Kidney (tissue), 13 donors: ENCODE measurements at regions not wholly inside any gene's neighbourhood (a gene's known extent, or its start where the extent isn't known, plus 50 kb on each side); places are given as distances from the start of the nearest gene placed in this dataset.

Source experiments
- DNase-seq, 5 donors: peaks; one replicate each; pipeline ENCODE4 v3.0.0-alpha.2; 2013 to 2020
- FAIRE-seq: peaks from 2 replicates; lab custom pipeline; 2012; peaks lifted over from hg19 to GRCh38; lab: Jason Lieb, UNC
- H3K27ac ChIP-seq, 2 donors: one replicate each; pipeline ENCODE4 v1.7.0; 2013; ENCODE audit warnings: low read depth in 2 of 2, low read length in 2 of 2, inconsistent platforms in 1 of 2
- H3K27me3 ChIP-seq: one replicate; pipeline ENCODE4 v1.7.1; 2013; ENCODE audit warnings: low read length, inconsistent platforms; ENCODE audit not compliant: control insufficient read depth, insufficient read depth
- H3K36me3 ChIP-seq, 3 donors: one replicate each; pipeline versions ENCODE4 v1.7.0 to v1.7.1; 2013; ENCODE audit warnings: low read length in 3 of 3, control low read depth in 1 of 3, inconsistent platforms in 1 of 3; ENCODE audit not compliant: insufficient read depth in 3 of 3, control insufficient read depth in 2 of 3
- H3K4me1 ChIP-seq, 3 donors: one replicate each; pipeline versions ENCODE4 v1.7.0 to v1.7.1; 2013; ENCODE audit warnings: low read length in 3 of 3, inconsistent platforms in 1 of 3, low read depth in 1 of 3; ENCODE audit not compliant: control insufficient read depth in 2 of 3, insufficient read depth in 2 of 3
- H3K4me3 ChIP-seq, 3 donors: one replicate each; pipeline versions ENCODE4 v1.7.0 to v1.8.1; 2013; ENCODE audit warnings: low read length in 3 of 3, control low read depth in 1 of 3, inconsistent platforms in 1 of 3
- H3K9ac ChIP-seq, 3 donors: one replicate each; pipeline versions ENCODE4 v1.7.0 to v1.7.1; 2013; ENCODE audit warnings: low read length in 3 of 3, control low read depth in 1 of 3, inconsistent platforms in 1 of 3
- H3K9me3 ChIP-seq, 3 donors: one replicate each; pipeline versions ENCODE4 v1.7.0 to v1.7.1; 2013; ENCODE audit warnings: low read length in 3 of 3, control low read depth in 1 of 3, inconsistent platforms in 1 of 3; ENCODE audit not compliant: control insufficient read depth in 2 of 3, insufficient read depth in 1 of 3
- CTCF ChIP-seq: IDR thresholded peaks from 3 replicates; pipeline ENCODE4 v1.5.1; 2012; ENCODE audit warnings: mild to moderate bottlenecking, moderate library complexity, borderline replicate concordance; ENCODE audit not compliant: insufficient read depth; ENCODE audit errors: extremely low read depth
- intact Hi-C: fragments of 100-400 bp; cut with DNase I; formaldehyde crosslinking; loops from one replicate; pipeline ENCODE4 v1.11.1; 2022
- donor health status: control.
- donor health status: control.
- donor health status: control.
- donor health status: control.
- donor health status: control.
- donor health status: DM: yes; HTN: yes; CAD: no.
- donor health status: Normal renal cell carcinoma (clear cell type).

GRCh38 chrX:27380163-27380845 lies 82.8 kb downstream of the PPP4R3C start:
- Histone ChIP-seq H3K9ac (no peak overlapping the region), H3K27ac (no peak overlapping the region), H3K4me3 (no peak overlapping the region), H3K27me3 (no peaks in the 10 kb centered on the region), H3K4me1 (no peaks in the 10 kb centered on the region), H3K9me3 (no peaks in the 10 kb centered on the region), H3K36me3 (no peaks in the 10 kb centered on the region)
- DNase-seq (no peak), FAIRE-seq (no peak)
- intact Hi-C loops: no loop called here
- no peak for TF ChIP-seq CTCF

GRCh38 chrX:27354021-27354420 lies 109.1 kb downstream of the PPP4R3C start:
- DNase-seq (no peak), FAIRE-seq (no peak)
- Histone ChIP-seq H3K4me3 (no peak overlapping the region), H3K27ac (no peak overlapping the region), H3K4me1 (no peaks in the 10 kb centered on the region), H3K36me3 (no peaks in the 10 kb centered on the region), H3K9ac (no peak overlapping the region), H3K27me3 (no peaks in the 10 kb centered on the region), H3K9me3 (no peaks in the 10 kb centered on the region)
- no peak for TF ChIP-seq CTCF
- intact Hi-C loops: no loop called here

- no peak for TF ChIP-seq CTCF
- DNase-seq (no peak), FAIRE-seq (no peak)
- H3K9me3 ChIP-seq: no peaks in the 10 kb centered on the region
- H3K27ac ChIP-seq: no peak overlapping the region
- H3K27me3 ChIP-seq: no peaks in the 10 kb centered on the region
- H3K9ac ChIP-seq: no peak overlapping the region
- H3K36me3 ChIP-seq: no peaks in the 10 kb centered on the region
- H3K4me1 ChIP-seq: no peaks in the 10 kb centered on the region
- no peak overlapping the region for H3K4me3 ChIP-seq
- intact Hi-C loops: no loop called here
These were observed 112.7 kb downstream of the PPP4R3C start for GRCh38 chrX:27350476-27350875.
